ENCODE measurements at regions not wholly inside any gene's neighbourhood (a gene's known extent, or its start where the extent isn't known, plus 50 kb on each side); places are given as distances from the start of the nearest gene placed in this dataset.

DNA sequence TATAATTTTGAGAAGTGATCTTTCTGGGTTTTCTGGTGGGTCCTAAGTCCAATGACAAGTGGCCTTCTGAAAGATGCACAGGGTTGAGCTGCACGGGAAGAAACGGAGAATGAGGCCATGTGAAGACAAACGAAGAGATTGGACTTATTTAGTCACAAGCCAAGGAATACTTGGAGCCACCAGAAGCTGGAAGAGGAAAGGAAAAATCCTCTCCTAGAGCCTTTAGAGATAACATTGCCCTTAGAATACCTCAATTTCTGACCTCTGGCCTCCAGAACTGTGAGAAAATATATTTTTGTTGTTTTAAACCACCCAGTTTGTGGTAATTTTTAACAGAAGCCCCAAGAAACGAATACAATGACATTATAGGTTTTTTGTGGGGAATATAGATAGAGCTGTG lies 360.5 kb upstream of the TARS1 start:
- H3K36me3 Mint-ChIP-seq (ENCODE audit: low read depth), result no peaks in the 10 kb centered on the region
- H3K27me3 Mint-ChIP-seq (ENCODE audit: low read depth), result no peaks in the 10 kb centered on the region
- H3K27ac Mint-ChIP-seq (ENCODE audit: unreplicated experiment), result no peak overlapping the region
- no peak for DNase-seq (ENCODE audit: low spot score)
- peaks cover 30% of the 10 kb centered on the region for H3K4me1 Mint-ChIP-seq (ENCODE audit: low read depth)
- H3K4me3 Mint-ChIP-seq (ENCODE audit: unreplicated experiment), result no peak overlapping the region
- TF ChIP-seq, protein P1, sequence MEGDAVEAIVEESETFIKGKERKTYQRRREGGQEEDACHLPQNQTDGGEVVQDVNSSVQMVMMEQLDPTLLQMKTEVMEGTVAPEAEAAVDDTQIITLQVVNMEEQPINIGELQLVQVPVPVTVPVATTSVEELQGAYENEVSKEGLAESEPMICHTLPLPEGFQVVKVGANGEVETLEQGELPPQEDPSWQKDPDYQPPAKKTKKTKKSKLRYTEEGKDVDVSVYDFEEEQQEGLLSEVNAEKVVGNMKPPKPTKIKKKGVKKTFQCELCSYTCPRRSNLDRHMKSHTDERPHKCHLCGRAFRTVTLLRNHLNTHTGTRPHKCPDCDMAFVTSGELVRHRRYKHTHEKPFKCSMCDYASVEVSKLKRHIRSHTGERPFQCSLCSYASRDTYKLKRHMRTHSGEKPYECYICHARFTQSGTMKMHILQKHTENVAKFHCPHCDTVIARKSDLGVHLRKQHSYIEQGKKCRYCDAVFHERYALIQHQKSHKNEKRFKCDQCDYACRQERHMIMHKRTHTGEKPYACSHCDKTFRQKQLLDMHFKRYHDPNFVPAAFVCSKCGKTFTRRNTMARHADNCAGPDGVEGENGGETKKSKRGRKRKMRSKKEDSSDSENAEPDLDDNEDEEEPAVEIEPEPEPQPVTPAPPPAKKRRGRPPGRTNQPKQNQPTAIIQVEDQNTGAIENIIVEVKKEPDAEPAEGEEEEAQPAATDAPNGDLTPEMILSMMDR (IDR thresholded peaks at IDR 0.05), result no peak
- H3K9me3 Mint-ChIP-seq (ENCODE audit: low read depth), result peaks cover 8% of the 10 kb centered on the region

DNA sequence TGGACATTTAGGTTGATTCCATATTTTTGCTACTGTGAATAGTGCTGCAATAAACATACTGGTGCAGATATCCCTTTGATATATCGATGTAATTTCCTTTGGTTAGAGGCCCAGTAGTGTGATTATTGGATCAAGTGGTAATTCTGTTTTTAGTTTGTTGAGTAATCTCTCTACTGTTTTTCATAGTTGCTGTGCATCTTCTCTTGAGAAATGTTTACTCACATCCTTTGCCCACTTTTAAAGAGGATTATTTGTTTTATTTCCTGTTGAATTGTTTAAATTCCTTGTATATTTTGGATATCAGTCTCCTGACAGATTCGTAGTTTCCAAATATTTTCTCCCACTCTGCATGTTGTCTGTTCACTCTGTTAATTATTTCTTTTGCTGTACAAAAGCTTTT lies 352.6 kb upstream of the TARS1 start:
- Mint-ChIP-seq H3K4me3 (ENCODE audit: unreplicated experiment) (no peak overlapping the region), H3K9me3 (ENCODE audit: low read depth) (peaks cover 10% of the 10 kb centered on the region), H3K36me3 (ENCODE audit: low read depth) (peaks cover 3% of the 10 kb centered on the region), H3K27ac (ENCODE audit: unreplicated experiment) (no peak overlapping the region), H3K4me1 (ENCODE audit: low read depth) (peaks cover 27% of the 10 kb centered on the region), H3K27me3 (ENCODE audit: low read depth) (no peaks in the 10 kb centered on the region)
- TF ChIP-seq, protein P1 (IDR thresholded peaks at IDR 0.05), result no peak
- no peak for DNase-seq (ENCODE audit: low spot score)

DNA sequence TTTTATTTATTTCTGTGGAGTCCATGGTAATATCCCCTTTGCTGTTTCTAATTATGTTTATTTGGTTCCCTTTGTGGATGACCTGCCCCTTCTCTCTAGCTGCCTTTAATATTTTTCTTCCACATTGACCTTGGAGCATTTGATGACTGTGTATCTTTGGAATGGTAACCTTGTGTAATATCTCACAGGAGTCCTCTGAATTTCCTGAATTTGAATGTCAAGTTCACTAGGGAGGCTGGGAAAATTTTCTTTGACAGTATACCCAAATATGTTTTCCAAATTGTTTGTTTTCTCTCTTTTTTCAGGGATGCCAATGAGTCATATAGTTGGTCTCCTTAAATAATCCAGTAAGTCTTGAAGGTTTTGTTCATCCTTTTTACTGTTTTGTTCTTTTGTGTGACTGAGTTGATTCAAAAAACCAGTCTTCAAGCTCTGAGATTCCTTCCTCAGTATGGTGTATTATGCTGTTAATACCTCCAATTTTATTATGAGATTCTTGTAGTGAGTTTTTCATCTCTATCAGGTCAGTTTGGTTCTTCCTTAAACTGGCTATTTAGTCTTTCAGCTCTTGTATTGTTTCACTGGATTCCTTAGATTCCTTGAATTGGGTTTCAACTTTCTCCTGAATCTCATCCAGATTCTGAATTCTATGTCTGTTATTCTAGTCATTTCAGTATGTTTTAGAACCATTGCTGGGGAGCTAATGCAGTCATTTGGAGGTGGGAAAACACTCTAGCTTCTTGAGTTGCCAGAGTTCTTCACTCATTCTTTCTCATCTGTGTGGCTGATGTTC lies 349.0 kb upstream of the TARS1 start:
- Mint-ChIP-seq H3K4me1 (ENCODE audit: low read depth) (peaks cover 31% of the 10 kb centered on the region), H3K36me3 (ENCODE audit: low read depth) (peaks cover 3% of the 10 kb centered on the region), H3K27ac (ENCODE audit: unreplicated experiment) (peak overlapping the region; percentile 60), H3K4me3 (ENCODE audit: unreplicated experiment) (no peak overlapping the region), H3K9me3 (ENCODE audit: low read depth) (peaks cover 8% of the 10 kb centered on the region), H3K27me3 (ENCODE audit: low read depth) (no peaks in the 10 kb centered on the region)
- TF ChIP-seq, protein P1 (IDR thresholded peaks at IDR 0.05), result no peak
- DNase-seq (ENCODE audit: low spot score), result no peak

DNA sequence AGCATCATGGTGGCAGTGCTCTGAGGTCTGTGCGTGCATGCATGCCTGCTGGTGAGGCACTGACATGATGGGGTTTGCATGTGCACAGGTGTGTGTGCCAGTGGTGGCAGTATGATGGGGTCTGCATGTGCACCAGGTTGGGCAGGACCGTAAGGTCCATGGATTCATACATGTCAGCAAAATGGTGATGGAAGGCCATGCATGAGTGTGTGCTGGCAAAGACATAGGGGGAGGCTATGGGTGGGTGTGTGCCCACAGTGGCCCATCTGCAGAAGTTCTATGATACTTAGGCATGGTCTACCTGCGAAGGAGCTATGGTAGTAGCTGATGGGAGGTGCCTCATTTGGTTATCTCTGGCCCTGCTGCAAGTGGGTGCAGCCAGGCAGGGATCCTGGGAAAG lies 348.0 kb upstream of the TARS1 start:
- no peaks in the 10 kb centered on the region for H3K27me3 Mint-ChIP-seq (ENCODE audit: low read depth)

DNA sequence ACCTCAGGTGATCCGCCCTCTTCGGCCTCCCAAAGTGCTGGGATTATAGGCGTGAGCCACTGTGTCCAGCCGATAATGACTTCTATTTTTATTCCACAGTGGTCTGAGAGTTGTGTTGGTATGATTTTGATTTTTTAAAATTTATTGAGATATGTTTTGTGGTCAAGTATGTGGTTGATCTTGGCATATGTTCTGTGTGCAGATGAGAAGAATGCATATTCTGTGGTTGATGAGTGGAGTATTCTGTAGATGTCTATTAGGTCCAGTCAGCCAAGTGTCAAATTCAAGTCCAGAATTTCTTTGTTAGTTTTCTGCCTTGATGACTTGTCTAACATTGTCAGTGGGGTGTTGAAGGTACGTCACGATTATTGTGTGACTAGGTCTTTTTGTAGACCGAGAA lies 338.2 kb upstream of the TARS1 start:
- Mint-ChIP-seq H3K9me3 (ENCODE audit: low read depth) (peaks cover 49% of the 10 kb centered on the region), H3K27me3 (ENCODE audit: low read depth) (no peaks in the 10 kb centered on the region), H3K27ac (ENCODE audit: unreplicated experiment) (no peak overlapping the region), H3K36me3 (ENCODE audit: low read depth) (peaks cover 9% of the 10 kb centered on the region), H3K4me1 (ENCODE audit: low read depth) (peaks cover 29% of the 10 kb centered on the region), H3K4me3 (ENCODE audit: unreplicated experiment) (no peak overlapping the region)
- TF ChIP-seq, protein P1 (IDR thresholded peaks at IDR 0.05), result no peak
- DNase-seq (ENCODE audit: low spot score), result no peak

More for the DNA sequence above, 348.0 kb upstream of the TARS1 start:
- peaks cover 3% of the 10 kb centered on the region for H3K36me3 Mint-ChIP-seq (ENCODE audit: low read depth)
- no peak overlapping the region for H3K4me3 Mint-ChIP-seq (ENCODE audit: unreplicated experiment)
- peaks cover 8% of the 10 kb centered on the region for H3K9me3 Mint-ChIP-seq (ENCODE audit: low read depth)
- peaks cover 31% of the 10 kb centered on the region for H3K4me1 Mint-ChIP-seq (ENCODE audit: low read depth)
- TF ChIP-seq, protein P1 (IDR thresholded peaks at IDR 0.05), result no peak
- no peak overlapping the region for H3K27ac Mint-ChIP-seq (ENCODE audit: unreplicated experiment)
- no peak for DNase-seq (ENCODE audit: low spot score)
